ENCODE measurements at regions not wholly inside any gene's neighbourhood (a gene's known extent, or its start where the extent isn't known, plus 50 kb on each side); places are given as distances from the start of the nearest gene placed in this dataset.

DNA sequence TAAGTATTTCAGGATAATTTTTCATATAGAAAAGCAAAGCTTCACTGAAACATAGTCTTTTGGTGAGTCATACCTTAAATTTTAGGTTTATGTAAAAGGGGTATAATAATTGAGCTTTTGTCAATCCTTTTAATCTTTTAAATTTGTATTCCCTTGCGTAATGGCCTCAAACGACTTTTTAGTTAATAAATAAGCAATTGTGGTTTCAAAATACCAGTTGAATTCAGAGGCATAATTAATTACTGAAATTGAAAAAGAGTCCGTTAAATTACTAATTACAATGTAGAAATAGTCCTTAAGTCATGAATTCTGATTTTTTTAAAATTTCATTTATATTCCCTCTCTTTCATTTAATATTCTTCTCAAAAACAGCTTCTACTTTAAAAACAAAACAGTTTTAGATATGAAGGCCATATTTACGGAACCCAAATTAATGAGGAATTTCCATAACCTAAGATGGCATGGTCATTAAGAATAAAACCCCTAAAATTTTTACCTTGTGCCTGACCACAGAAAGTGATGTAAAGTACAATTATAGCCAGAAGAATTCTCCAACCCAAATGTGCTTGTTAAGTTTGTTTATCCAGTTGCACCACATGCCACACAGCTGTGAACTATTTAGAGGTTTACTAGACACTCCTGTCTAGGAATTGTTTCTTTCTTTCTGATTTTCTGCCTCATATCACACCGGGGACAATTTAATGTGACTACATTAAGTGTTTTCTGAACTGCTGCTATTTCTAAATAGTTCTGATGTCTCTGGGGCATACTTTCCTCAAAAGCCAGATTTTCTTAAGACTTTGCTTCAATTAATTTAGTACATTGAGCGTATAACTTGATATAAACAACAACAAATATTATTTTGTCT, 60.7 kb upstream of the ITGA4 start:
- DNase-seq = no peak

DNA sequence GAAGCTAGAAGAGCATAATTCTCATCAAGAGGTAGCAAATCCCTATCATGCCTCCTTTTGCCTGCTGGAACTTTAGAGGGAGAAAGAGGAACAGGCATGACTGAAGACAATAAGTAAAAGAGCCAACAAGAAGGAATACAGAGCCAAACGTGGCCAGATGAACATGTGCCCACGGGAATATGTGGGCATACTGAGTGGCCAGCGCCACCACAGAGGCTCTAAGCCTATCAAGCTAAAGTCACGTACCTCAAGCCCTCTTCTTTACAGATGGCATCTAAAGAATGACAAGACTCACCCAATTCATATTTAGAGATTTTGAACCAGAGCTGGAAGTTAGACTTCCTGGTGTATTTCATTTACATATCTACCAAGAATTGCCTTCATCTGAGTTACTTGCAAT, 59.9 kb upstream of the ITGA4 start:
- DNase-seq = no peak

DNA sequence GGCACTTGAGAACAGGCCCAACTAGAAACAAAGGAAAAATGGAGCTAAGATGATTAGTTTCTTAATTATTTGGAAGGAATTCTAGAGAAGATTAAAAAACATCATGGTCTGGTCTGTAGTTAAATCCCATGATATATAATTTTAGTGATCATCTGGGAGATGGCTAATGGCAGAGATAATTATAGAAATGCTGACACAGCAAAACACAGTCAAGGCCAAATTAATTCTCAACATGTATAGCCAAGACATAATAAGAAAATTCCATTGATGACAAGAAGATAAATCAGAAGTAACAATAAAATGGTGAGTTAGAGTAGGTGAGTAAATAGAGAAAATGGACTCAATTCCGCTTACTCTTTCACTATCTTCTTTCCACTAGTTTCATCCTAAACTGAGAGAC, 59.2 kb upstream of the ITGA4 start:
- DNase-seq = no peak

DNA sequence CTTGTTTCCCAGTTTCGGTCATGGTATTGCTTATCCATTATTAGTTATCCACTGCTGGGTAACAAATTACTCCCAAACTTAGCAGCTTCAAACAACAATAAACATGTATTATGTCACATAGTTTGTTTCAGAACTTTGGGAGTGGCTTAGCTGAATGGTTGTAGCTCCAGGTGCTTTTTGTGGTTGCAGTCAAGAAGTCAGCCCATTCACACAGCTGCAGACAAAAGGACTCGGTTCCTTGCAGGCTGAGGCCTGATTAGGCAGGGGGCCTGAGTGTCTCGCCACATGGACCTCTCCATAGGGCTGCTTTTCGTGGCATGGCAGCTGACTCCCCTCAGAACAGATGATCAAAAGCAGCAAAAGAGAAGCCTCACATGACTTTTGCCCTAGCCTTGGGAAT, 58.2 kb upstream of the ITGA4 start:
- DNase-seq = no peak

DNA sequence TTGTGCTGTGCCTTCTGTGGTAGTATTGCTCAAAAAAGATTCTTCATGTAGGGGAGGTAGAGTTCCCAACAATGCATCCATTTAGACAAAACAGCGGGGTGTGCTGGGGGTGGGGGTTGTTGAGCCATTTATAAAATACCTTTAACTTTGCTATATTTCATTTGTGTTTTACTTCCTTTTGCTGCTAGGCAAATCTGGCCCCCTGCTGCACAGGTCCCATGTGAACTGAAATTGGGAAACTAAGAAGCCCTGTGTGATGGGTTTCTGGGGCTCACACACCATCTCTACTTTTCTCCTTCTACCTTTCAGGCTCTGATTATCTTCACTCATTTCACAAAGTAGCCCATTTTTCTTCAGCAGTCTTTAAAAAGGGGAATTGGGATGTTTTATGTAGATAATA, 52.7 kb upstream of the ITGA4 start:
- DNase-seq = no peak

DNA sequence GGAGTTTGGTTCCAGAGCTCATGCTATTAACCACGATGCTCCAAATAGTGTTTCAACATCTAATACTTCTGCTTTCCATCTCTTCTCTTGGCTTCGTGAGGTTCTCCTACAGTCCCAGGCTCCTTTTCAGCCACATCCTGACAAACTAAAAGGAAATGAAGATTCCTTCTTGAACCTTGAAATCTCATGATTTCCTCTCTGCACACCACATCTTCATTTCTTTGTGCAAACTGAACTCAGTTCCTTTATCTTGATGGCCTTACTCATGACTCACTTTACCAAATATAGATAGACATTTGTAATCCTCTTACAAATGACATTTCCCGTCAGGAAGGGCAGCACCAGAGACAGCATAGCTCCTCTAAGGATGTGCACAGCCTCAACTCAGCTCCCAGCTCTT, 50.0 kb upstream of the ITGA4 start:
- DNase-seq = no peak

All from activated T-cell treated with anti-CD3 and anti-CD28 coated beads, Interleukin-2, amount 50 U/mL, for 1 hour (primary cell).